Ovary (tissue), 3 donors: ENCODE measurements at regions not wholly inside any gene's neighbourhood (a gene's known extent, or its start where the extent isn't known, plus 50 kb on each side); places are given as distances from the start of the nearest gene placed in this dataset.
"Not testable (repeated sequence)": the region's sequence is repeated elsewhere in the genome, so short reads cannot be mapped to it uniquely, and the experiment has no call there.

Experiments used
- POLR2A ChIP-seq: fragments of 450-650 bp; IDR thresholded peaks from one replicate; pipeline ENCODE4 v1.6.1; 2017; ENCODE audit warnings: antibody characterized with exemption, mild to moderate bottlenecking, moderate library complexity
- TF ChIP-seq, protein P1 (sequence below), 3 donors: fragments of 450-650 bp in 2 of 3; fragments of 200-600 bp in 1 of 3; IDR thresholded peaks; one replicate each; pipeline versions ENCODE4 v1.5.1 to v1.8.0; 2016 to 2022; ENCODE audit warnings: antibody characterized with exemption in 3 of 3, mild to moderate bottlenecking in 1 of 3
- donor health status: DM: no; HTN: no; CAD: no.

DNA sequence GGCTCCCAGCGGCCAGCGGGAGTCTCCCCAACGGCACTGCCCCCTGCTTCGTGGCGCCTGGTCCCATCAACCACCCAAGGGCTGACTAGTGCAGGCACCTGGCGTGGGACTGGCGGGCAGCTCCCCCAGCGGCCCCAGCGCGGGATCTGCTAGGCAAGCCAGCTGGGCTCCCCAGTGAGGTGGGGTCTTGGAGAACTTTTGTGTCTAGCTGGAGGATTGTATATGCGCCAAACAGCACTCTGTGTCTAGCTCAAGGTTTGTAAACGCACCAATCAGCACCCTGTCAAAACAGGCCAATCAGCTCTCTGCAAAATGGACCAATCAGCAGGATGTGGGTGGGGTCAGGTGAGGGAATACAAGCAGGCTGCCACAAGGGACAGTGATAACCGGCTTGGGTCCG, 1988.2 kb downstream of the FOXD4L5 start:
- TF ChIP-seq, protein P1, sequence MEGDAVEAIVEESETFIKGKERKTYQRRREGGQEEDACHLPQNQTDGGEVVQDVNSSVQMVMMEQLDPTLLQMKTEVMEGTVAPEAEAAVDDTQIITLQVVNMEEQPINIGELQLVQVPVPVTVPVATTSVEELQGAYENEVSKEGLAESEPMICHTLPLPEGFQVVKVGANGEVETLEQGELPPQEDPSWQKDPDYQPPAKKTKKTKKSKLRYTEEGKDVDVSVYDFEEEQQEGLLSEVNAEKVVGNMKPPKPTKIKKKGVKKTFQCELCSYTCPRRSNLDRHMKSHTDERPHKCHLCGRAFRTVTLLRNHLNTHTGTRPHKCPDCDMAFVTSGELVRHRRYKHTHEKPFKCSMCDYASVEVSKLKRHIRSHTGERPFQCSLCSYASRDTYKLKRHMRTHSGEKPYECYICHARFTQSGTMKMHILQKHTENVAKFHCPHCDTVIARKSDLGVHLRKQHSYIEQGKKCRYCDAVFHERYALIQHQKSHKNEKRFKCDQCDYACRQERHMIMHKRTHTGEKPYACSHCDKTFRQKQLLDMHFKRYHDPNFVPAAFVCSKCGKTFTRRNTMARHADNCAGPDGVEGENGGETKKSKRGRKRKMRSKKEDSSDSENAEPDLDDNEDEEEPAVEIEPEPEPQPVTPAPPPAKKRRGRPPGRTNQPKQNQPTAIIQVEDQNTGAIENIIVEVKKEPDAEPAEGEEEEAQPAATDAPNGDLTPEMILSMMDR (IDR thresholded peaks at IDR 0.05) = not testable (repeated sequence)
- not testable (repeated sequence) for TF ChIP-seq POLR2A
